ENCODE measurements at regions not wholly inside any gene's neighbourhood (a gene's known extent, or its start where the extent isn't known, plus 50 kb on each side); places are given as distances from the start of the nearest gene placed in this dataset.

GRCh38 chr10:6778992-6779701 lies 199.1 kb upstream of the PRKCQ start:
- peak; percentile 92 for DNase-seq (ENCODE audit: low read depth)

- DNase-seq (ENCODE audit: low read depth): no peak
These were observed 196.1 kb upstream of the PRKCQ start for GRCh38 chr10:6776170-6776569.

GRCh38 chr10:6774406-6774805 lies 194.3 kb upstream of the PRKCQ start:
- DNase-seq (ENCODE audit: low read depth): no peak

GRCh38 chr10:6771331-6771730 lies 191.3 kb upstream of the PRKCQ start:
- no peak for DNase-seq (ENCODE audit: low read depth)

GRCh38 chr10:6770846-6771245 lies 190.8 kb upstream of the PRKCQ start:
- peak; percentile 43 for DNase-seq (ENCODE audit: low read depth)

GRCh38 chr10:6769704-6770417 lies 189.8 kb upstream of the PRKCQ start:
- no peak for DNase-seq (ENCODE audit: low read depth)

- DNase-seq (ENCODE audit: low read depth): peak; percentile 34
These were observed 186.2 kb upstream of the PRKCQ start for GRCh38 chr10:6766131-6766801.

- no peak for DNase-seq (ENCODE audit: low read depth)
These were observed 183.3 kb upstream of the PRKCQ start for GRCh38 chr10:6763423-6763822.

GRCh38 chr10:6763001-6763400 lies 182.9 kb upstream of the PRKCQ start:
- DNase-seq (ENCODE audit: low read depth): no peak

- DNase-seq (ENCODE audit: low read depth): no peak
These were observed 179.9 kb upstream of the PRKCQ start for GRCh38 chr10:6759961-6760360.

- DNase-seq (ENCODE audit: low read depth): no peak
These were observed 177.1 kb upstream of the PRKCQ start for GRCh38 chr10:6757158-6757557.

- DNase-seq (ENCODE audit: low read depth): no peak
These were observed 176.6 kb upstream of the PRKCQ start for GRCh38 chr10:6756716-6757115.

- DNase-seq (ENCODE audit: low read depth): peak; percentile 57
These were observed 175.8 kb upstream of the PRKCQ start for GRCh38 chr10:6755781-6756460.

GRCh38 chr10:6753644-6754043 lies 173.6 kb upstream of the PRKCQ start:
- no peak for DNase-seq (ENCODE audit: low read depth)

- DNase-seq (ENCODE audit: low read depth): no peak
These were observed 171.3 kb upstream of the PRKCQ start for GRCh38 chr10:6751363-6751762.

- peak; percentile 78 for DNase-seq (ENCODE audit: low read depth)
These were observed 169.0 kb upstream of the PRKCQ start for GRCh38 chr10:6748981-6749635.

GRCh38 chr10:6748029-6748428 lies 168.0 kb upstream of the PRKCQ start:
- no peak for DNase-seq (ENCODE audit: low read depth)

- no peak for DNase-seq (ENCODE audit: low read depth)
These were observed 166.7 kb upstream of the PRKCQ start for GRCh38 chr10:6746782-6747181.

GRCh38 chr10:6743291-6743849 lies 163.3 kb upstream of the PRKCQ start:
- DNase-seq (ENCODE audit: low read depth): no peak

- DNase-seq (ENCODE audit: low read depth): no peak
These were observed 161.5 kb upstream of the PRKCQ start for GRCh38 chr10:6741541-6741941.

All from myocyte (in vitro differentiated cells).